GM19372 (cell line): ENCODE measurements at regions not wholly inside any gene's neighbourhood (a gene's known extent, or its start where the extent isn't known, plus 50 kb on each side); places are given as distances from the start of the nearest gene placed in this dataset.

Source experiments
- ATAC-seq: cut with Tn5 transposase; IDR thresholded peaks from one replicate; pipeline ENCODE4 v1.9.1; 2021; ENCODE audit warnings: mild to moderate bottlenecking, low read depth, moderate library complexity; ENCODE audit not compliant: unreplicated experiment

GRCh38 chr1:193846876-193847604 is 660.6 kb upstream of the B3GALT2 start:
- no peak for ATAC-seq

GRCh38 chr1:193846411-193846810 is 660.0 kb upstream of the B3GALT2 start:
- ATAC-seq: no peak

GRCh38 chr1:193841857-193842256 is 655.4 kb upstream of the B3GALT2 start:
- no peak for ATAC-seq

GRCh38 chr1:193831465-193831864 is 645.1 kb upstream of the B3GALT2 start:
- ATAC-seq: no peak

GRCh38 chr1:193827516-193827915 is 641.1 kb upstream of the B3GALT2 start:
- no peak for ATAC-seq

GRCh38 chr1:193819376-193819775 is 633.0 kb upstream of the B3GALT2 start:
- no peak for ATAC-seq

GRCh38 chr1:193807208-193807607 is 620.8 kb upstream of the B3GALT2 start:
- ATAC-seq: no peak

- peak; percentile 50 for ATAC-seq
Observed at GRCh38 chr1:193806079-193807048, 620.0 kb upstream of the B3GALT2 start.

- no peak for ATAC-seq
Observed at GRCh38 chr1:193799948-193800690, 613.7 kb upstream of the B3GALT2 start.

- ATAC-seq: no peak
Observed at GRCh38 chr1:193799371-193799770, 613.0 kb upstream of the B3GALT2 start.

GRCh38 chr1:193794239-193794638 is 607.8 kb upstream of the B3GALT2 start:
- no peak for ATAC-seq

GRCh38 chr1:193791746-193792145 is 605.3 kb upstream of the B3GALT2 start:
- no peak for ATAC-seq

GRCh38 chr1:193787061-193787460 is 600.6 kb upstream of the B3GALT2 start:
- no peak for ATAC-seq

GRCh38 chr1:193785850-193786420 is 599.5 kb upstream of the B3GALT2 start:
- ATAC-seq: no peak

- no peak for ATAC-seq
Observed at GRCh38 chr1:193774536-193775323, 588.3 kb upstream of the B3GALT2 start.

- ATAC-seq: no peak
Observed at GRCh38 chr1:193771596-193771995, 585.2 kb upstream of the B3GALT2 start.

GRCh38 chr1:193769651-193770050 is 583.2 kb upstream of the B3GALT2 start:
- no peak for ATAC-seq

- no peak for ATAC-seq
Observed at GRCh38 chr1:193767886-193768285, 581.5 kb upstream of the B3GALT2 start.

- no peak for ATAC-seq
Observed at GRCh38 chr1:193766329-193766728, 579.9 kb upstream of the B3GALT2 start.

- no peak for ATAC-seq
Observed at GRCh38 chr1:193763266-193763665, 576.9 kb upstream of the B3GALT2 start.
